IMR-90 (cell line): ENCODE measurements at regions not wholly inside any gene's neighbourhood (a gene's known extent, or its start where the extent isn't known, plus 50 kb on each side); places are given as distances from the start of the nearest gene placed in this dataset.

Experiments used
- ATAC-seq: fragments of 200-7000 bp; cut with Tn5 transposase; 2 replicates; pipeline ENCODE4 v1.9.1; 2020; ENCODE audit warnings: low read depth, mild to moderate bottlenecking, moderate library complexity
- BruUV-seq: library from RNA; stranded (reverse); fragments of 400-500 nt; replicated peaks from 2 replicates; lab custom pipeline; 2021; lab: Mats Ljungman, UMichigan
- CTCF ChIA-PET: fragments of 300-600 bp; formaldehyde crosslinking; extraction: SDS; loops from one replicate; lab custom pipeline; 2021; ENCODE audit warnings: antibody characterized with exemption; lab: Yijun Ruan, JAX
- POLR2A ChIA-PET: fragments of 300-600 bp; sonication (Branson Sonifier 250); formaldehyde crosslinking; loops from one replicate; lab custom pipeline; 2022; ENCODE audit warnings: antibody characterized with exemption; ENCODE audit not compliant: unreplicated experiment; lab: Charles Lee
- DNase-seq: peaks from one replicate; pipeline ENCODE4 v3.0.0; 2013
- H2AFZ ChIP-seq: replicated peaks from 2 replicates; pipeline ENCODE3; 2013; ENCODE audit warnings: low read length, mild to moderate bottlenecking; ENCODE audit not compliant: poor library complexity
- H2AK5ac ChIP-seq: 2 replicates; pipeline ENCODE4 v1.6.1; 2013; ENCODE audit warnings: low read depth, low read length, inconsistent platforms
- H2AK9ac ChIP-seq: replicated peaks from 2 replicates; pipeline ENCODE3; 2013; ENCODE audit warnings: mild to moderate bottlenecking, low read depth, low read length, moderate library complexity; ENCODE audit not compliant: poor library complexity
- H2BK120ac ChIP-seq: 2 replicates; pipeline ENCODE4 v1.6.1; 2013; ENCODE audit warnings: low read depth, low read length, inconsistent platforms
- H2BK15ac ChIP-seq: 3 replicates; pipeline ENCODE4 v1.6.1; 2013; ENCODE audit warnings: low read depth, low read length, inconsistent platforms
- H2BK20ac ChIP-seq: 2 replicates; pipeline ENCODE4 v1.6.1; 2013; ENCODE audit warnings: low read depth, mild to moderate bottlenecking, inconsistent platforms, low read length, moderate library complexity
- H2BK5ac ChIP-seq: 2 replicates; pipeline ENCODE4 v1.6.1; 2013; ENCODE audit warnings: mild to moderate bottlenecking, low read depth, low read length, inconsistent platforms; ENCODE audit not compliant: poor library complexity, severe bottlenecking
- H3K14ac ChIP-seq: replicated peaks from 2 replicates; pipeline ENCODE4 v1.6.1; 2013; ENCODE audit warnings: low read depth, low read length, inconsistent platforms
- H3K18ac ChIP-seq: 2 replicates; pipeline ENCODE4 v1.6.1; 2013; ENCODE audit warnings: low read depth, low read length, control low read depth
- H3K23ac ChIP-seq: 2 replicates; pipeline ENCODE4 v1.6.1; 2013; ENCODE audit warnings: low read depth, low read length, inconsistent platforms
- H3K27ac ChIP-seq: 2 replicates; pipeline ENCODE4 v1.5.1; 2013; ENCODE audit warnings: mild to moderate bottlenecking, control low read depth, low read length; ENCODE audit not compliant: insufficient read depth
- H3K27me3 ChIP-seq: 2 replicates; pipeline ENCODE4 v1.6.1; 2013; ENCODE audit warnings: low read length; ENCODE audit not compliant: control insufficient read depth, insufficient read depth
- H3K36me3 ChIP-seq: 2 replicates; pipeline ENCODE4 v1.6.1; 2013; ENCODE audit warnings: low read length, mixed read lengths; ENCODE audit not compliant: control insufficient read depth, insufficient read depth
- H3K4ac ChIP-seq: 2 replicates; pipeline ENCODE4 v1.6.1; 2013; ENCODE audit warnings: low read depth, low read length, inconsistent platforms
- H3K4me1 ChIP-seq: 2 replicates; pipeline ENCODE4 v1.6.1; 2013; ENCODE audit warnings: low read length, mixed read lengths; ENCODE audit not compliant: control insufficient read depth, insufficient read depth
- H3K4me2 ChIP-seq: 2 replicates; pipeline ENCODE4 v1.6.1; 2013; ENCODE audit warnings: low read depth, mild to moderate bottlenecking, control low read depth, low read length, moderate library complexity
- H3K4me3 ChIP-seq: 2 replicates; pipeline ENCODE4 v1.5.1; 2013; ENCODE audit warnings: low read depth, mild to moderate bottlenecking, control low read depth, low read length, moderate library complexity; ENCODE audit not compliant: insufficient read depth
- H3K56ac ChIP-seq: 2 replicates; pipeline ENCODE4 v1.6.1; 2013; ENCODE audit warnings: low read length, inconsistent platforms; ENCODE audit not compliant: insufficient read depth; ENCODE audit errors: extremely low read depth
- H3K79me1 ChIP-seq, 2 experiments: 2 replicates each; pipeline ENCODE4 v1.6.1; 2013; ENCODE audit warnings: low read length in 2 of 2, inconsistent platforms in 1 of 2, low read depth in 1 of 2
- H3K9ac ChIP-seq: 2 replicates; pipeline ENCODE4 v1.6.1; 2013; ENCODE audit warnings: low read depth, low read length, control low read depth
- H3K9me1 ChIP-seq: 2 replicates; pipeline ENCODE4 v1.6.1; 2013; ENCODE audit warnings: low read length, inconsistent platforms; ENCODE audit not compliant: insufficient read depth
- H3K9me3 ChIP-seq: 2 replicates; pipeline ENCODE4 v1.6.1; 2013; ENCODE audit warnings: low read length; ENCODE audit not compliant: control insufficient read depth, insufficient read depth
- H4K20me1 ChIP-seq: 2 replicates; pipeline ENCODE4 v1.6.1; 2013; ENCODE audit warnings: low read length, inconsistent platforms; ENCODE audit not compliant: insufficient read depth
- H4K5ac ChIP-seq: 2 replicates; pipeline ENCODE4 v1.6.1; 2013; ENCODE audit warnings: mild to moderate bottlenecking, low read depth, low read length, control low read depth
- H4K8ac ChIP-seq, 2 experiments: 2 replicates each; pipeline ENCODE4 v1.6.1; 2013; ENCODE audit warnings: low read depth in 2 of 2, low read length in 2 of 2, control low read depth in 1 of 2, inconsistent platforms in 1 of 2
- H4K91ac ChIP-seq: 2 replicates; pipeline ENCODE4 v1.6.1; 2013; ENCODE audit warnings: low read depth, low read length, inconsistent platforms; ENCODE audit not compliant: insufficient read depth
- BHLHE40 ChIP-seq: fragments of 150-350 bp; IDR thresholded peaks from 2 replicates; pipeline ENCODE4 v1.6.1; 2016; ENCODE audit warnings: mild to moderate bottlenecking, low read depth, low read length
- CEBPB ChIP-seq: IDR thresholded peaks from 2 replicates; pipeline ENCODE4 v1.6.1; 2012; ENCODE audit warnings: low read depth, low read length, improper control_type of control experiment
- CHD1 ChIP-seq: IDR thresholded peaks from 2 replicates; pipeline ENCODE4 v1.6.1; 2012; ENCODE audit warnings: low read depth, low read length, improper control_type of control experiment
- ELK1 ChIP-seq: fragments of 150-350 bp; IDR thresholded peaks from 2 replicates; pipeline ENCODE4 v1.6.1; 2016; ENCODE audit warnings: low read depth, mild to moderate bottlenecking, low read length, moderate library complexity, borderline replicate concordance
- FOS ChIP-seq: fragments of 150-350 bp; IDR thresholded peaks from 2 replicates; pipeline ENCODE4 v1.6.1; 2016; ENCODE audit warnings: low read depth, low read length
- MAFK ChIP-seq: IDR thresholded peaks from 2 replicates; pipeline ENCODE4 v1.6.1; 2012; ENCODE audit warnings: low read depth, low read length, improper control_type of control experiment
- MAZ ChIP-seq: IDR thresholded peaks from 2 replicates; pipeline ENCODE4 v1.6.1; 2012; ENCODE audit warnings: low read depth, mild to moderate bottlenecking, low read length, improper control_type of control experiment, moderate library complexity, borderline replicate concordance
- RAD21 ChIP-seq: IDR thresholded peaks from 2 replicates; pipeline ENCODE4 v1.6.1; 2012; ENCODE audit warnings: low read length, improper control_type of control experiment
- RCOR1 ChIP-seq: IDR thresholded peaks from 2 replicates; pipeline ENCODE4 v1.6.1; 2012; ENCODE audit warnings: mild to moderate bottlenecking, low read length, improper control_type of control experiment; ENCODE audit not compliant: insufficient replicate concordance
- RFX5 ChIP-seq: IDR thresholded peaks from 2 replicates; pipeline ENCODE4 v1.8.0; 2012; ENCODE audit warnings: low read depth, mild to moderate bottlenecking, low read length, moderate library complexity
- SMC3 ChIP-seq: fragments of 150-350 bp; IDR thresholded peaks from 2 replicates; pipeline ENCODE4 v1.6.1; 2016; ENCODE audit warnings: low read depth, mild to moderate bottlenecking, antibody characterized with exemption, low read length, moderate library complexity
- dilution Hi-C: fragments of 300-500 bp; cut with HindIII; formaldehyde crosslinking; loops from one replicate; pipeline ENCODE4 v1.14.3; 2018; ENCODE audit warnings: low sequenced_read_pairs; ENCODE audit not compliant: unreplicated experiment
- in situ Hi-C: fragments of 300-500 bp; cut with MboI; formaldehyde crosslinking; loops from 3 replicates; pipeline ENCODE4 v1.14.3; 2019; ENCODE audit warnings: low sequenced_read_pairs, inconsistent platforms, mixed read lengths
- intact Hi-C: fragments of 100-400 bp; cut with micrococcal nuclease; formaldehyde crosslinking; loops from 2 replicates; pipeline ENCODE4 v1.10.0; 2022
- TF ChIP-seq, protein P1 (sequence below): fragments of 150-350 bp; IDR thresholded peaks from 2 replicates; pipeline ENCODE4 v1.6.1; 2017; ENCODE audit warnings: mild to moderate bottlenecking, antibody characterized with exemption, low read length, low read depth

GRCh38 chr13:68440874-68441273, 1210.7 kb upstream of the PCDH9 start:
- H3K27me3 ChIP-seq, result no peaks in the 10 kb centered on the region
- H2BK5ac ChIP-seq, result no peak overlapping the region
- intact Hi-C loops, result no loop called here
- POLR2A ChIA-PET, result no interaction called here
- no peak overlapping the region for H3K14ac ChIP-seq
- no peak overlapping the region for H3K4ac ChIP-seq
- H3K4me1 ChIP-seq, result no peaks in the 10 kb centered on the region
- no peak overlapping the region for H3K23ac ChIP-seq
- H4K91ac ChIP-seq, result no peak overlapping the region
- H2BK20ac ChIP-seq, result no peak overlapping the region
- ATAC-seq (no peak), DNase-seq (no peak)
- H3K9me3 ChIP-seq, result no peaks in the 10 kb centered on the region; the same call in 1 of the 2 replicates
- no peaks in the 10 kb centered on the region for H3K9me1 ChIP-seq
- H4K5ac ChIP-seq, result no peak overlapping the region
- no peak overlapping the region for H3K56ac ChIP-seq
- no peaks in the 10 kb centered on the region for H3K36me3 ChIP-seq
- no peak overlapping the region for H4K8ac ChIP-seq
- no peak overlapping the region for H3K27ac ChIP-seq
- no peaks in the 10 kb centered on the region for H4K20me1 ChIP-seq
- no peak overlapping the region for H2AK9ac ChIP-seq
- H2AK5ac ChIP-seq, result no peak overlapping the region
- dilution Hi-C loops, result no loop called here
- no peak overlapping the region for H2AFZ ChIP-seq
- CTCF ChIA-PET, result no interaction called here
- H3K9ac ChIP-seq, result no peak overlapping the region
- H3K4me3 ChIP-seq, result no peak overlapping the region
- H2BK120ac ChIP-seq, result no peak overlapping the region
- H3K18ac ChIP-seq, result no peak overlapping the region
- no TSS peak for BruUV-seq
- TF ChIP-seq MAZ (no peak), ELK1 (no peak), CHD1 (no peak), FOS (no peak), RCOR1 (no peak), RAD21 (no peak), CEBPB (no peak), MAFK (no peak), RFX5 (no peak), BHLHE40 (no peak), SMC3 (no peak)
- TF ChIP-seq, protein P1, sequence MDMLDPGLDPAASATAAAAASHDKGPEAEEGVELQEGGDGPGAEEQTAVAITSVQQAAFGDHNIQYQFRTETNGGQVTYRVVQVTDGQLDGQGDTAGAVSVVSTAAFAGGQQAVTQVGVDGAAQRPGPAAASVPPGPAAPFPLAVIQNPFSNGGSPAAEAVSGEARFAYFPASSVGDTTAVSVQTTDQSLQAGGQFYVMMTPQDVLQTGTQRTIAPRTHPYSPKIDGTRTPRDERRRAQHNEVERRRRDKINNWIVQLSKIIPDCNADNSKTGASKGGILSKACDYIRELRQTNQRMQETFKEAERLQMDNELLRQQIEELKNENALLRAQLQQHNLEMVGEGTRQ, result no peak
- H3K79me1 ChIP-seq, result no peaks in the 10 kb centered on the region
- no peak overlapping the region for H2BK15ac ChIP-seq
- no peak overlapping the region for H3K4me2 ChIP-seq
- in situ Hi-C loops, result no loop called here
